Colonic mucosa (tissue), 4 donors: ENCODE measurements at regions not wholly inside any gene's neighbourhood (a gene's known extent, or its start where the extent isn't known, plus 50 kb on each side); places are given as distances from the start of the nearest gene placed in this dataset.

Source experiments
- DNase-seq: peaks from one replicate; pipeline ENCODE4 v3.0.0-alpha.2; 2020
- H3K27ac ChIP-seq: fragments of 200-600 bp; one replicate; pipeline ENCODE4 v1.8.0; 2021
- H3K27me3 ChIP-seq: fragments of 200-600 bp; one replicate; pipeline ENCODE4 v1.8.0; 2021
- H3K36me3 ChIP-seq: fragments of 200-600 bp; one replicate; pipeline ENCODE4 v1.8.0; 2021
- H3K4me1 ChIP-seq: fragments of 200-600 bp; one replicate; pipeline ENCODE4 v1.8.0; 2021; ENCODE audit warnings: mild to moderate bottlenecking
- H3K4me3 ChIP-seq: fragments of 200-600 bp; one replicate; pipeline ENCODE4 v1.8.0; 2021
- H3K9ac ChIP-seq, 2 donors: one replicate each; pipeline ENCODE4 v1.7.0; 2013; ENCODE audit warnings: control low read depth in 2 of 2, low read depth in 2 of 2, low read length in 2 of 2
- H3K9me3 ChIP-seq: fragments of 200-600 bp; one replicate; pipeline ENCODE4 v1.8.0; 2021
- intact Hi-C: fragments of 100-400 bp; cut with DNase I; formaldehyde crosslinking; loops from one replicate; pipeline ENCODE4 v1.14.1; 2022
- TF ChIP-seq, protein P1 (sequence below): fragments of 200-600 bp; IDR thresholded peaks from one replicate; pipeline ENCODE4 v1.8.0; 2022; ENCODE audit warnings: antibody characterized with exemption, mild to moderate bottlenecking
- donor health status: healthy.
- donor health status: DM: no; HTN: no; CAD: no.
- donor health status: DM: no; HTN: no; CAD: no.

GRCh38 chr5:167634432-167634831, 657.0 kb upstream of the WWC1 start:
- Histone ChIP-seq H3K27ac (no peak overlapping the region), H3K9me3 (no peaks in the 10 kb centered on the region), H3K4me1 (no peaks in the 10 kb centered on the region), H3K27me3 (no peaks in the 10 kb centered on the region), H3K9ac (no peak overlapping the region), H3K36me3 (no peaks in the 10 kb centered on the region), H3K4me3 (no peak overlapping the region)
- intact Hi-C loops = no loop called here
- TF ChIP-seq, protein P1, sequence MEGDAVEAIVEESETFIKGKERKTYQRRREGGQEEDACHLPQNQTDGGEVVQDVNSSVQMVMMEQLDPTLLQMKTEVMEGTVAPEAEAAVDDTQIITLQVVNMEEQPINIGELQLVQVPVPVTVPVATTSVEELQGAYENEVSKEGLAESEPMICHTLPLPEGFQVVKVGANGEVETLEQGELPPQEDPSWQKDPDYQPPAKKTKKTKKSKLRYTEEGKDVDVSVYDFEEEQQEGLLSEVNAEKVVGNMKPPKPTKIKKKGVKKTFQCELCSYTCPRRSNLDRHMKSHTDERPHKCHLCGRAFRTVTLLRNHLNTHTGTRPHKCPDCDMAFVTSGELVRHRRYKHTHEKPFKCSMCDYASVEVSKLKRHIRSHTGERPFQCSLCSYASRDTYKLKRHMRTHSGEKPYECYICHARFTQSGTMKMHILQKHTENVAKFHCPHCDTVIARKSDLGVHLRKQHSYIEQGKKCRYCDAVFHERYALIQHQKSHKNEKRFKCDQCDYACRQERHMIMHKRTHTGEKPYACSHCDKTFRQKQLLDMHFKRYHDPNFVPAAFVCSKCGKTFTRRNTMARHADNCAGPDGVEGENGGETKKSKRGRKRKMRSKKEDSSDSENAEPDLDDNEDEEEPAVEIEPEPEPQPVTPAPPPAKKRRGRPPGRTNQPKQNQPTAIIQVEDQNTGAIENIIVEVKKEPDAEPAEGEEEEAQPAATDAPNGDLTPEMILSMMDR = no peak
- DNase-seq = no peak

DNA sequence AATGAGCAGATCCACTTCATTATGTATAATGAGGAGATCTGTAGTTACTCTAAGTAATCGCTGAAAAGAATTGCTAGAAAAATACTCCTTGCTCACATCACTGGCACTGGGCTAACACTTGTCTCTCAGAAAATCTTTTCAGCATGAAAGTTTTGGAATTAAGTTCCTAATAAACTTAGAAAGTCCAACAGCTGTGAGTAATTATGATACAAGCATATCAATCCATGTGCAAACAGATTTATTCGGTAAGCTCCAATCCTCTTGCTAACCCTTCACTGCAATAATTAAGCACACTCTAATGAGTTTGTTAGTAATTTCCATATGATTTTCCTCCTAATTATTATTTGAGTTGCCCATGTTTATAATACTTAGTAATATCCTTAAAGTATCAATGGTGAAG, 652.6 kb upstream of the WWC1 start:
- Histone ChIP-seq H3K9ac (no peak overlapping the region), H3K27me3 (no peaks in the 10 kb centered on the region), H3K4me1 (no peaks in the 10 kb centered on the region), H3K9me3 (no peaks in the 10 kb centered on the region), H3K4me3 (no peak overlapping the region), H3K27ac (no peak overlapping the region), H3K36me3 (no peaks in the 10 kb centered on the region)
- TF ChIP-seq, protein P1 = no peak
- no peak for DNase-seq
- intact Hi-C loops = no loop called here

DNA sequence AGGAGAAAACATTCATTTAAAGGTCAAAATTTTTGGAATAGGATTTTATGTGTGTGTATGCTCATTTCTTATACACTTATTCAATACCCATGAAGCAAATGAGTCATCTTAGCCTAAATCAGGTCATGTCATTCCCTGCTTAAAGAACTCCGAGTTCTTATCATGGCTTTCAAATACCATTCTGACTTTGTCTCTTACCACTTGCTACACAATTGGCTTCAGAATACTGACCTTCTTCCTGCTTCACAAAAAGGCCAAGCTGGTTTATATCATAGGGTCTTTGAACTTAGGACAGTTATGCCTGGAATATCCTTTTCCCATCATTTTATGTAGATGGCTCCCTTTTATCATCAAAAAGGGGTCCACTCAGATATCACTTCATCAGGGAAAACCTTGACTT, 652.2 kb upstream of the WWC1 start:
- intact Hi-C loops = no loop called here
- Histone ChIP-seq H3K27ac (no peak overlapping the region), H3K4me3 (no peak overlapping the region), H3K4me1 (no peaks in the 10 kb centered on the region), H3K9me3 (no peaks in the 10 kb centered on the region), H3K36me3 (no peaks in the 10 kb centered on the region), H3K9ac (no peak overlapping the region), H3K27me3 (no peaks in the 10 kb centered on the region)
- DNase-seq = no peak
- TF ChIP-seq, protein P1 = no peak

DNA sequence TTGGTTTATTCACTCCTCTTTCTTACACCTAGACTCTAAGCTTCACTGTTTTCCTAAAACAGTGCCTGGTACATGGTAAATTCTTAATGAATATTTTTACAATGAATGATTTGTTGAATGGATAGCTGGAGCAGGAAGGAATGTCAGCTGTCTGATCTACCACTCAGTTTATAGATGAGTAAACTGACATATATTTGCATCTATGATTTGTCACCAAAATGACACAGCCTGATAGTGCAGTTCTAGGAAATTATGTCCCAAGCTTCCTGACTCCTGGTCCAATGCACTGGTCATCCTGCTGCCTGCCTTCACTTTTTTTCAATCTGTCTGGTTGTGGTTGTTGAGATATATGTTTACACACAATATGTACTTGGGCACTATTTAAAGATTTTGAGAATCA, 651.7 kb upstream of the WWC1 start:
- Histone ChIP-seq H3K9me3 (no peaks in the 10 kb centered on the region), H3K36me3 (no peaks in the 10 kb centered on the region), H3K27ac (no peak overlapping the region), H3K9ac (no peak overlapping the region), H3K4me1 (no peaks in the 10 kb centered on the region), H3K27me3 (no peaks in the 10 kb centered on the region), H3K4me3 (no peak overlapping the region)
- TF ChIP-seq, protein P1 = no peak
- intact Hi-C loops = no loop called here
- DNase-seq = no peak

DNA sequence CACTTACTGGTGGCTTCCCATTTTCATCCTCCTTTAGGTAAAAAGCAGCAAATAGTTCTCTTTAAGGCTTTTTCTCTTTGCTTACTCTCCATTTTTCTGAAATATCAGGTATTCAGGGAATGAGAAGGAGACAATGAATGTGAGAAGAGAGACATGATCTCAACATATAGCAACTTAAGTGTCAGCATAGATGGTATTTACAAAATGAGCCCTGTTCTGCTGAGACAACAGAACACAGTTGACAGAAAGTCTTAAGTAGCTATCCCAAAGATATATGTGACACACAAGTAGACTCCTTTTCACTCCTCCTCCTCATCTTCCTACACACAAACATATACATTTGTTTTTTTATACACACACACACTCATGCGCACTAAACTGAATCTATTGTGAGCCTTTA, 649.3 kb upstream of the WWC1 start:
- no peaks in the 10 kb centered on the region for H3K9me3 ChIP-seq
- H3K27ac ChIP-seq = no peak overlapping the region
- no peak overlapping the region for H3K9ac ChIP-seq
- H3K27me3 ChIP-seq = no peaks in the 10 kb centered on the region
- TF ChIP-seq, protein P1 = no peak
- H3K36me3 ChIP-seq = no peaks in the 10 kb centered on the region
- H3K4me3 ChIP-seq = no peak overlapping the region
- DNase-seq = no peak
- H3K4me1 ChIP-seq = no peaks in the 10 kb centered on the region
- intact Hi-C loops = no loop called here
